ENCODE measurements at regions not wholly inside any gene's neighbourhood (a gene's known extent, or its start where the extent isn't known, plus 50 kb on each side); places are given as distances from the start of the nearest gene placed in this dataset.
A peak's percentile ranks its signal among the peaks of the same experiment; 100 is the strongest.

GRCh38 chr10:3622845-3623621, 162.0 kb downstream of the KLF6 start:
- no peak for DNase-seq

- DNase-seq, result peak; percentile 40
Observed at GRCh38 chr10:3622427-3622826, 162.6 kb downstream of the KLF6 start.

DNA sequence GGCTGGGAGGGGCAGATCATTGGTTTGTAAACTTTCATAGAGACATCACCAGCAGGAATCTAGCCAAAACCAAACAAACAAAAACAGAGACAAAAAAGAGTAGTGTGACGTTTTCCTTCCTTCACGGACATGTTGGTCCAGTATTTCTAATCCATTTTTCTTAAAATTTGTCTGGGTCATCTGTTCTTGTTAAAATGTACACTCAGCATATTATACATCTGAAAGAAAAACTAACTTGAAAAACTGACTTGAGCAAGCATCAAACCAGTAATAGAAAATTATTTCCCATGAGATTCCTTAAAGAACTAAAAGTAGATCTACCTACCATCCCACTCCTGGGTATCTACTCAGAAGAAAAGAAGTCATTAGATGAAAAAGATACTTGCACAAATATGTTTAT, 164.2 kb downstream of the KLF6 start:
- DNase-seq, result no peak

- DNase-seq, result no peak
Observed at GRCh38 chr10:3619241-3619640, 165.8 kb downstream of the KLF6 start.

- no peak for DNase-seq
Observed at GRCh38 chr10:3616880-3617279, 168.1 kb downstream of the KLF6 start.

DNA sequence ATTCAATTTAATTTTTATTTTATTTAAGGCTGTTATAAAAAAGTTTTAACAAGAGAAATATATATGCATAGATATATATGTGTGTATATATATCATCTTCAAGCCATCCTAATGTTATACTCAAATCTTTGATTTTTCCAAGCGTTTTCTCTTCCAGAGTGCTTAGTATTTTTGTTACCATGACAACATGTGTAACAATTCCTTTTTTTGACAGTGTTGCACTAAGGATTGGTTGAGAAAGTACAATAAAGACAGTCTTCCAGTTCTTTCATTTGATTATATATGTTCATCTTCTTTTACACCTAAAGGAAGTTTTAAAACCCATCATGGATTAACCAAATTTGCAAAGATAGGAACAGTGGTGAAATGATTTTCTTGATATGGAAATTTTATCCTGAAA, 171.7 kb downstream of the KLF6 start:
- no peak for DNase-seq

- DNase-seq, result no peak
Observed at GRCh38 chr10:3612183-3613001, 172.6 kb downstream of the KLF6 start.

DNA sequence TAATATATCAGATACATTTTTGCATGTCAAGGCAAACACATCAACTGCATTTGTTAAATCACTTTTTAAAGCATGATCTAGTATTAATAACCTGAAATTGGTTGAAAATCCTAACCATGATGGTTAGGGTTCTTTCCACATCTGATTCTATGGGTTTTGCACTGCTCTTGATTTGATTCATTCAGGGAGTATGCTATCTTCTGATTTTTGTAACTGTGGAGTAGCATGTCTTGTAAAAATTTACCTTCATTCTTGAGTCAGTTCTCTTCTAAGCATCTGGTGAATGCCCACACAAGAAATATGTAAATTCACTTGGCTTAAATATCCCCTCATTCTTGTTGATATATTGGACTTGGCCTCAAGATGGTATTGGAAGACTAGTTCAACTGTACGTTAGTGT, 178.7 kb downstream of the KLF6 start:
- DNase-seq, result no peak

GRCh38 chr10:3605882-3606281, 179.1 kb downstream of the KLF6 start:
- no peak for DNase-seq

GRCh38 chr10:3595736-3596135, 189.3 kb downstream of the KLF6 start:
- DNase-seq, result no peak

GRCh38 chr10:3593611-3594010, 191.4 kb downstream of the KLF6 start:
- no peak for DNase-seq

DNA sequence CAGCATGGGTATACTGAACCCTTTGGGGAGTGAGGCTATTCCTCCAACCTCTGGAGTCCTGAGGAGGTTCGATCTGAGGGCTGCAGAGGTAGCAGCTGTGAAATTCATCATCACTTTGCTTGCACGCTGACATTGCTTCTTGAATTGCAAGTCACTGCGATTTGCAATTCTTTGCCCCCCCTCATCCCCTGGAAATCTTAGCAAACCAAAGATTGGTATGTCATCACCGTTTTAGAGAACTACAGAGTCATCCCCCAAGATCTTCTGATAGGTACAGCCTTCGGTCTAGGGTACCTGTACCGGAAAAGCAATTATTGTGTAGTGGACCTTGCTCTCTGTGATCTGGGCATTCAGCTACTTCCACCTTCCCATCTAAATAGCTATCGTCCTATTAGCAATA, 192.6 kb downstream of the KLF6 start:
- DNase-seq, result no peak

- DNase-seq, result no peak
Observed at GRCh38 chr10:3588816-3589215, 196.2 kb downstream of the KLF6 start.

- no peak for DNase-seq
Observed at GRCh38 chr10:3588346-3588745, 196.7 kb downstream of the KLF6 start.

- no peak for DNase-seq
Observed at GRCh38 chr10:3584926-3585784, 199.9 kb downstream of the KLF6 start.

- no peak for DNase-seq
Observed at GRCh38 chr10:3580565-3580964, 204.4 kb downstream of the KLF6 start.

GRCh38 chr10:3579845-3580244, 205.2 kb downstream of the KLF6 start:
- no peak for DNase-seq

DNA sequence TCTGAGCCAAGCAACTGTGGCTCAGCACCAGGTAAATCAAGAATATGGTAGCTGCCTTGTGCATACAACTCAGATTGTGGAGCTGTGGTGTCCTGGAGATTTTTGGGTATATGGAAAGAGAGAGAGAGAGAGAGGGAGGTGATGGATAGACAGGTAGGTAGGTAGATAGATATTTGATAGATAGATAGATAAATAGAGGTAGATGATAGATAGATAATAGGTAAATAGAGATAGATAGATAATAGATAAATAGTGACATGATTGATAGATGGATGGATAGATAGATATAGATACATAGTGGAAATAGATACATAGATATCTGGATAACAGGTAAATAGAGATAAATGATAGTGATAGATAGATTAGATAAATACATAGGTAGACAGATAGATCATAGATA, 206.3 kb downstream of the KLF6 start:
- no peak for DNase-seq

DNA sequence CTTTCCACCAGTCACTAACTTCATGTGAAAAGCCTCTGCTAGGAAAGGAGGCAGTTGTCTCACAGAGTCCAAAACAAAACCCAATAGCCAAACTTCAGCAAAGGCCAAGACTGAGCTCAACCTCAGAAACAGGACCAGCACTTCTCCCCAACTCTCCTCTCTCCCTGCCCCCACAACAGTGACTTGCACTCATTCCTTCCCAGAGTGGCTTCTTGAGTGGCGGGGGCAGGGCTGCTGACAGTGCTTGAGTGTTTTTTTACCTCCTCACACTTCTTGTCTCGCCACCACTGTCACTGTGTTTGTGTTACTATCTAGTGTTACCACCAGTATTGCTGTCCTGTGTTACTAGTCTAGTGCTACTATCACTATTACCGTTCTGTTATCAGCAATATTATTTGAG, 206.8 kb downstream of the KLF6 start:
- DNase-seq, result no peak

DNA sequence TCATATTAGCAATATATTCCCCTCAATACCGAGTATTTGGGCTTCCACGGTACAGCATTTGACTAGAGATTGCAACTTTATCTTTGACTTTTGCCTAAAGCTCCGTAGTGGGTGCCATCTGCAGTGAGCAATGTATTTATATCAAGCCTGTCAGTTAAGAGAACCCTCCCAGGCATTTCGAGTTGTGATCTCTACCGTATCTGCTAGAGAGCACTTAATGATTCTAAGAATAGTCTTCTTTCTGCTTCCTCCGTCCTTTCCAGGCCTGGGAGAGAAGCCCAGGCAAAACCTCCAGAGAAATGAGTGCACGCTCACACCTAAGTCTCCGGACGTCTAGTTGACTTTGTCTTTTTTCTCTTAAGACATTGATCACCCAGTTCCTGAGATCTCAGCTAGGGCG, 210.6 kb downstream of the KLF6 start:
- DNase-seq, result no peak

GRCh38 chr10:3573498-3573897, 211.5 kb downstream of the KLF6 start:
- DNase-seq, result no peak

- no peak for DNase-seq
Observed at GRCh38 chr10:3571310-3571825, 213.6 kb downstream of the KLF6 start.

DNA sequence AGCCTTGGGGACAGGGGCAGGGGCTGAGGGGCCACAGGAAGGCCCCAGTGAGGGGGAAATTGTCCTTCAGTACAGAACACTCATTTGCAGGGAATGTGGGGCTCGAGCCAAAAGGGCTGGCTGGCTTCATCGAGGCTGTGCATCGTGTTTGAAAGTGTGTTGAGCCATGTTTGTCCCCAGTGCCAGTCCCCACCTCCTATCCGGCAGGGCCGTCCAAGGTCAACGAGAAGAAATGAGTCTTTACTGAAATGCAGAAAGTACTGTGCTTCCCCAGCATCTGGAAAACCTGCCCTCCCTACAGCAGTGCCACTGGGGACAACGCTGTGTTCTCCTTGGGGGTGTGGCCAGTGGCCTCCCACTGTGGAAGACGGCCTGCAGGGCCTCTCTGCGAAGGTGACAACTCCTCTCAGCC, 214.1 kb downstream of the KLF6 start:
- DNase-seq, result no peak
